Stimulated activated CD4-positive, alpha-beta T cell treated with anti-CD3 and anti-CD28 coated beads, Interleukin-12 subunit alpha, Interleukin-12 subunit beta, amount 100 ng/mL, for 4 hours (primary cell): ENCODE measurements at regions not wholly inside any gene's neighbourhood (a gene's known extent, or its start where the extent isn't known, plus 50 kb on each side); places are given as distances from the start of the nearest gene placed in this dataset.

Source experiments
- DNase-seq: peaks from one replicate; pipeline ENCODE4 v3.0.0-alpha.2; 2020

DNA sequence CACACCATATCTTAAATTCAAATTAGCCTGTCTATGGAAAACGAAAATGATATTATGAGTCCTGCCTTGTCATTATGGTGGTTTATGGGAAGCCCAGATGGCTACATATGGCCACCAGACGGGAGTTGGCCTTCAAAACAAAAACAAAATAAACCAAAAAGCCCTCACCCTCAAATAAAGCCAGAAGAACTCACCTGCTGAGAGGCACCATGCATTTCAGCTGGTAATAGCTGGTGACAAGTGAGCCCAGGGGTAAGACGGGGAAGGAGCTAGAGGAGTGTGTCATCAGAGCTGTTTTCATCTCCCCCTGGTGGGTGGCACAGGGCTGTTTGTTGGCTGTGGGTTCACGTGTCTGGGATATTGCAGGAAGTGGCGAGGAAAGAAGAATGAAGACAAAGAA lies 152.9 kb downstream of the EFNB2 start:
- no peak for DNase-seq

DNA sequence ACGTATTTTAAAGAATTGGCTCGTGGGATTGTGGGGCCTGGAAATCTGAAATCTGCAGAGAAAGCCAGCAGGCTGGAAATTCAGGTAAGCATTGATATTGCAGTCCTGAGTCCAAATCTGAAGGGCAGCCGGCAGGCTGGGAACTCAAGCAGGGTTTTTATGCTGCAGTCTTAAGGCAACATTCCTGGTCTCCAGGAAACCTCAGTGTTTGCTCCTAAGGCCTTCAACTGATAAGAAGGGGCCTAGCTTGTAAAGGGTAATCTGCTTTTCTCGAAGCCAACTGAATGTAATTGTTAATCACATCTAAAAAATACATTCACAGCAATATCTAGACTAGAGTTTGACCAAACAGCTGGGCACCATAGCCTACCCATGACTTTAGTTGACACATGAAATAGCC lies 154.4 kb downstream of the EFNB2 start:
- no peak for DNase-seq

DNA sequence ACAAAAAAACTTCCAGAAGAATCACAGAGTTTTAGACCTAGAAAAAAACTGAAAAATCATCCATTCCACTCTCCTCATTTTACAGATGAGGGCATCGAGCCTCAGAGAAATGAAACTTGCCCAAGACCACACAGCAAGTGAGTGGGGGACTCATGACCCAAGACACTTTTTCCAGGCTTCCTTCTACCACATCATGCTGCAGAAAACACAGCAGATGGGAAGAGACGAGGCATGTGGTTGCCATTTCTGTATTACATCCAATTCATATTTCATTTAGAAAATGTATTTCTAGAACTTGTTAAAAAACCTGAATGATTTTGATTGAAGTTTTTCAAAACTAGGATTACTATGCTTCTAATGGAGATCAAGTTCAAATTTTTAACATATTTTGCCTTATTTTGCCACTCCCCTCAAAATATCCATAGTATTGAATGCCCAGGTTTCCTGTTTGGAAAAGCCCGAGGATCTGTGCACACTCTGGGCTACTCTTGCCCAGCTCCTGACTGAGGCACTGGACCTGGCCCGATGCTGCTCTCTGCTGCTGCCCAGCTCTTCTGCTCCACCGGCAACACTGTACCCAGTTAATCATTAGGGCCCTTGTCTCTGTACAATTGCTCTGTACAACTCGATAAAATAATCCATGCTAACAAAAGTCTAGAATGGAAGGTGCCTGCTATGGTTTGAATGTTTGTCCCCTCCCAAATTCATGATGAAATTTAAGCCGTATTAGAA lies 157.4 kb downstream of the EFNB2 start:
- no peak for DNase-seq

DNA sequence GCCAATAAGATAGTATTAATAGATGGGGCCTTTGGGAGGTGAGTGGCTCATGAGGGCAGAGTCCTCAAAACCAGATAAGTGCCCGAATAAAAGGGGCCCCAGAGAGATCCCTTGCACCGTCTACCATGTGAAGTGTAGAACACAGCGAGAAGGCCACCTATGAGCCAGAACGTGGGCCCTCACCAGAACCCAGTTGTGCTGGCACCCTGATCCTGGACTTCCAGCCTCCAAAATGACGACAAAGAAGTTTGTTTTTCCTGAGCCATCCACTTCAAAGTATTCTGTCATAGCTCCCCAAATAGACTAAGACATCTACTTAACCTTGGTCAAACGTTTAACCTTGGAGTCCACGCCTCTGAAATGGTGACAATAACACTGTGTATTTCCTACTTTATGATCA lies 158.1 kb downstream of the EFNB2 start:
- no peak for DNase-seq

DNA sequence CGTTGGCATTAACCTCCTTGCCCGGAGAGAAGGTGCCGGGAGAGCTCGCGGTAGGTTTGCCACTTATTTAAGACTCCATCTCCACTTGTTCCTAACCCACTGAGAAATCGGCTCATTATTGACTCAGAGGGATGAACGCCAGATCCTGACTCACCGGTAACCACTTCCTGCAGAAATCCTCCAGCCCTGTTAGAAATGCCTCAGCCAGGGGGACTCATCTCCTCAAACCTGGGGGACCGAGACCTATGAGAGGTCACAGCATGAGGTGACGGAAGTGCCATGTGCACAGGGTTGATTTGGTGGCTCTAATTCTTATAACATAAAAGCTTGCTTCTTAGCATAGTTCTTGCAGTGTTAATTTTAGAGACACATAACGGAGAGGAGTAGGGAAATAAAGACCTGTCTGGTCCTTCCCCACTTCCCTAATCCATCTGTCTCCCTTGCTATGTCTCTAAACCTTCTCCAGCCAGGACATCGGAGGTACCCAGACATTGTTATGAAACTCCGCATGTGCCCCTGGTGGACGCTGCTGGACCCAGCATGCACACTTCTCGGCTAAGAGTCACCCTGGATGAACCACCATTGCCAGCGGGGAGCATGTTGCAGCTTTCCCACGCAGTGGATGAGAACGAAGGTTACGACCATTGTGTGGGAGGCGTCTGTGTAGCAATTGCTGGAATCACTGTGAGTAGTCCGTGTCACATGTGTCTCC lies 158.9 kb downstream of the EFNB2 start:
- no peak for DNase-seq

DNA sequence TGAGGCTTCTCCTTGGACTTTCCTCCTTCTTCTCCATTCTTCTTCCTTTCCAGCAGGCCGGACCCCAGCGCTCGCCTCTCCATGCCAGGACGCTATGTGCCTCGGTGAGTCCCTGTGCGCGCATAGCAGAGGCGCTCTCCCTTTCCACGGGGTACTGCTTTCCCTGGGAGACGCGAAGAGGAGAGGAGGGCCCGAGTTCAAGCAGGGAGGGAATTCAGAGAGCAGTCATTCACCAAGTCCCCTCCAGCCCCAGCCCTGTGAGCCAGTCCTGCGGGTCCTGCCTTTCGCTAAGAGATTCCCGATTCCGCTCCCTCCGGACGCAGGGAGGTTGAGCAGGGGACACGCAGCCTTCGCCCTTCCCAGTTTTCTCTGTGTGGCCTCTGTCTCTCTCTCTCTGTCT lies 160.4 kb downstream of the EFNB2 start:
- DNase-seq, result no peak

DNA sequence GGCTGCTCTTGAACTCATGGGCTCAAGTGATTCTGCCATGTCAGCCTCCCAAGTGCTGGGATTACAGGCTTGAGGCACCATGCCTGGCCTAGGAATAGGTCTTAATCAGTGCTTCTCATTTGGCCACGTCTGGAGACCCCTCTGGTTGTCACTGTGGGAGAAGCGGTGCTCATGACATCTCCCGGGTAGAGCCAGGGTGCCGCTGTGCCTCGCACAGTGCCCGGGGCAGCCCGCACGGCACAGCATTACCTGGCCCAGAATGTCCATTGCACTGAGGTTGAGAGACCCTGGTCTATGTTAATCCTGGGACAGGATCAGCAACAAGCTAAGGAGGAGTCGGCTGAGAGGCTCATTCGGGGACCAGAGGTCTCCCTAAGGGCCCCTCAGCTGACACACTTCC lies 160.8 kb downstream of the EFNB2 start:
- DNase-seq, result no peak

DNA sequence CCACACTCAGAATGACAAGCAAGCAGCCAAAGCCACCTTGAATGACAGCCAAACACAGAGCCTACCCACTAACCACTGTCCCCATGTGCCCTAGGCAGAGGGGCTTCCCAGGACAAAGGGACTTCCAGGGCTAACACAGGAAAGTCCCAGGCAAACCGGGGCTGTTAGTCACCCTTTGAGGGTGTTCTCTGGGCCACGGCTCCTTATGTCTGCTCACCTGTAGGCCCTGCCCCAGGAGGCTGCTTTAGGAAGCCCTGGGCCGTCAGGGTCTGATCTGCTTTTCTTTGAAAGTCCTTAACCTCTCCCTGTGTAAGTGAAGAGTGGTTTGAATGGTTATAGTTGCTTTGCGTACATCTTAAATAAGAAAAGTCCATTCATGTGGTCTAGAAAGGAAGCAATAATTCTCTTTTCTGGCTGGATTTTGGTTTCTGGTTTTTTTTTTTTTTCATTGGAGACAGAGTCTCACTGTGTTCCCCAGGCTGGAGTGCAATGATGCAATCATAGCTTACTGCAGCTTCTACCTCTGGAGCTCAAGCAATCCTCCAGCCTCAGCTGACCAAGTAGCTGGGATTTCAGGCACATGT lies 161.4 kb downstream of the EFNB2 start:
- DNase-seq, result no peak

DNA sequence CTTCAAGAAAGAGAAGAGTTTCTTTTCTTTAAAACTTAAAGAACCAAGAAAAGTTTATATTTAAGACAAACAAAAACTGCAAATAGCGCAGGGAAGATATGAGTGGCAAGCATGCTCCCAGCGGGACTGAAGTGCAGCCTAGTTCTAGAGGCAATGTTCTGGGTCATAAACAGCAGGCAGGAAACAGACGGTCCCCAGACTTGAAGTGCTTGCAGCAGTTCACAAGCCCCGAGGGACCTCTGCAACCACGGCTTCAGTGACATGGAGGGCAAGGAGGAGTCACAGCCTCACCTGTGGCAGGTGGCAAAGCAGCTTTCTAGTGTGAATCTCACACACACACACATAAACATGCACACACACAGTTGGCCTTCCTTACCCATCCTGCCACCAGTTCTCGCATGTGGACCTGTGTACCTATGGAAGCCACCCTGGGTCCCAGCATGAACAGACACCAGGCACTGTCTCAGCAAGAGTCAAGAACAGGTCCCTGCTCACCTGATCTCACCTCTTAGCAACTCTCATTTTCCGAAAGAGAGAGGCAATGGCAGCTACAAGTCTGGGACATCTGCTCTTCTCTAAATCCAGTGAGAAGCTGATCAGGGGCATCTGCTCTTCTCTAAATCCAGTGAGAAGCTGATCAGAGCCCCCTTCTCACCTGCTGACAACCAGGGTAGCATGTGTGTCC lies 162.0 kb downstream of the EFNB2 start:
- DNase-seq, result no peak

DNA sequence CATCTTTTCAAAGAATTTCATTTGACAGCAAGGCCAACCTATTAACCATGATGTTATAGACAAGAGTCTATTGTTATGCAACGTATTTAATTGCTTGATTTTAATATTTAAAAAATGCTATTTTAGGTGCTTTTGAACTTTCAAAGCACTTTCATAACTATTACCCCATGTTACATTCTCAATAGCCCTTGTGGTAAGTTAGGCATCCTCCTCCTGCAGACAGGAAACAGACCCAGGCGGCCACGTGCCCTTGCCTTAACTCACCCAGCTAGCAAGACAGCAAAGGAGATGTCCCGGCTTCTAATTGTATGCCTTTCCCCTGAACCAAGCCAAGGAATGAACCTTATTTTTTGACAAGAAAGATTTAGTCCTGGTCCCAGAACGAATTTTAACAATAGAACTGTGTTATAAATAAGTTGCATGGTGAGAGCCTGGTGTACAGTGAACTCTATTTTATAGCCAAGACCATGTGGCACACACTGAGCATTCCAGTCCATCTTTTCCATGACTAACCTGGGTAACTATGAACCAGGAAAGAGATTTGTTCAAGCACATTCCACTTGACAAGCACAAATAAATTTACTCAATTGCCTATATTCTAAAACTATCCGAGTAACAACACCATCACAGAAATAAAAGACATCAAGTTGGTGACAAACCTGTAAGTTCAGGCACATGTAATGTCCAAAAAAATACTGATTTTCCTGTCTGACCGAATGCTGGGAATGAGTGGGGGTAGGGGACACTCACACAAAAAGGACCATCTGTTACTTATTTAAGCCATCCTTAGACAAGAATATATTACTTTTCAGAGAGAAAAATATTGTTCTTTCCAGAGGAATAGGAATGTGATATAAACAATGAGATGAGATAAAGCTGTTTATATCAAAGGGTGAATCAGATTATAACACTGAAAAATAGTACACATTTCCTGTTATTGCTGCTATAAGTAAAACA lies 163.0 kb downstream of the EFNB2 start:
- DNase-seq, result no peak

DNA sequence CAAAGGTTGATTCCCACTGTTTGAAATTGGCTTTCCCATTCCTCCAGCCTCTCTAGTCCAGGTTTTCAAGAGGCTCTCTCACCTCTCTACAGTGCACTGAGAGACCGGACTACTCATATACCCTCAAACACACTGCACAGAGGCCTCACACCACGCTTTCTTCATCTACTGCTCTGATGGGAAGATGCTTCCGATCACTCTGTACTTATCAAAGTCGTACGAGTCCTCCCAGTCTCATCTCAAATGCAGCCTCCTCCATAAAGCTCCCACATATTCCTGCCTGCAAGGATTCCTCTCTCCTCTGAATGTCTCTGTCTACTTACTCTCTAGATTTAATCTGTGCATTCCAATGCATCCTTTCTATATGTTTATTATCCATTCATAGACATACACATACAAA lies 164.4 kb downstream of the EFNB2 start:
- no peak for DNase-seq

DNA sequence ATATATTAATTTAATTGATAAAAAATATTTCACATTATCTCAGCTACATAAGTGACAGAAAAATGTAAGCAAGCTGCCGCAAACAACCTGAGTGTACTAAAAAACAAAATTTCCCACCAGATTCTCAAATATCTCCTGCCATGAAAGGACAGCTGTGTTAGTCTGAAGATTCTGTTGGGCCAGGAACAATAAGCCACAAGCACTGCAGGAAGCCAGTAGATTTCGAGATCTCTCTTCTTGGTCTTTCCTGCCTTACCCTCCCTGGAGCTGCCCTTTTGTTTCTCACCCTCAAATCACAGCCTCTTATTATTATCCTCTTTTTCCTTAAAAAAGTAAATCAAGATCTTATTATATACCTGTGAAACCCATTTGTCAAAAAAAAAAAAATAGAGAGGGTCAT lies 165.6 kb downstream of the EFNB2 start:
- DNase-seq, result no peak

DNA sequence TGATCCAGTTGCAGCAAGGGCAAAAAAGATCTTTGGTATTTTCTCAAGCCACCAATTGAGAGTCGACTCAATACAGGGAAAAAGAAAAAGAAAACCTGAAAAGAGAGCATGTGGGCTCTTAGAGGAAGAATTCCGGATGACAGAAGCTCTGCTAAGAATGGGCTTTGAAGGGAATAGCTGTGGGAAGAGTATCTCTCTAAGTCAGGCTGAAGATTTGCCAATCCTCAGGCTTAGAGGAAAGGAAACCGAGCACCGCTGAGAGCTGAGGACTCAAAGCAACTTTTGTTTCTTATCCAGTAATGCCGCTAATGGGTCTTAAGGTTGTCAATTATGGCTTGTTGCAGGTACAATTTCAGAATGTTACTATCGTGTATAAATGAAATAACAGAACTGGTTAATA lies 166.4 kb downstream of the EFNB2 start:
- DNase-seq, result no peak

DNA sequence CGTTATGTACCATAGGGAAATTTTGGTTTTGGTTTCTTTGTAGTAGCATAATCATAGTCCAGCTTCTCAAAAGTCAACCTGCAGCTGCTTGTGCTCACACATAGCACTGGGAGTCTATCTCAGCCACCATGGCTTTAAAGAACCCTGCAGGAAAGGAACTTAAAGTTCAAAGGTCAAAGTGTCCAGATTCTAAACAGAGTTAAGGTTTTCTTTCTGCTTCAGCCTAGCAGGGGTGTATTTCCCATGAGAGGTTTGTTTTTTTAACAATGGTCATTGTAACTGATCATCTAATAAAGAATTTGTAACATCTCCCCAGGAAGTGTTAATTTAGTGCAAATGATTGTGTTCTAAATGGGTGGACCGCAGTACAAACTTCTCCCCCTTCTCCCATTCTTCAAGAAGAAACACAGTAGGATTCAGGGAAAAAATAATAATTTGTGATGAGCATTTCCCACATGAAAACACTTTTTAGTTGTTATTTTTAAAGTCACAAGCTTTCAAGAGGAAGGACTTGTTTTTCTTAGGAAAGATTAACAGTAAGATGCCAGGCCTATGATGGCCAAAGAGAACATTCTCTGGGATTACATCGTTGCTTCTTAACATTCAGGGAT lies 168.0 kb downstream of the EFNB2 start:
- no peak for DNase-seq

DNA sequence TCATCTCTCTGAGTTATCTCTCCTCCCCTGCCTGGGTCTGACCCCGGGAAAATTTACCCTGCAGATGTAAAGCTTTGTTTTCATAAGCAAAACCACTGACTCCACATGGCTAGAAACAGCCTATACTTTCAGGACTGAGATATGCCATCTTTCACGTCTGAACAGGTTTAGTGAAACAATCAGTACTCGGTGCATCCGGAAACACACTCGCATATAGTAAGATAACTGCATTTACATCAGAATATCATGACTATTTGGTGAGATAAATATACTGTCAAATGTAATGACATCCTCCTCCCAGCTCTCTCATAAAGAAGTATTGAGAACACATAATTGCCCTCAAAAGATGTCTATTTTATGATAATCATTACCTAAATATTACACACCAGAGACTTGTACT lies 172.8 kb downstream of the EFNB2 start:
- no peak for DNase-seq

DNA sequence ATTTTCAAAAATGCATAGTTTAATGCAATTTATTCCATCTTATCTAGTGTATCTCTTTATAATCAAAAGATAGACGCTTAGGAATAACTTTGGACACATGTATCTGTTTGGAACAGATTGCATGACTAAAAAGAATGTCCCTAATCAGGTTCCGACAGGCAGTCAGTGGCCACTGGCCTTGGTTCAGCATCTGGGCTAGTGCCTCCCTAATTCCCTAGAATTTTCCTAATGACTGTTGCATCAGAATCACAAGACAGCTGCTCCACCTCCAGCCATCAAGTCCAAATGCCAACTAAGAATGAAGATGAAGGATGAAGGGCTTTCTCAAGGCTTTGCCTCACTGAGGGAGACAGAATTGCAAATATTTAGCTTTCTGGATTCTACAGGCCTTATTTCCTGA lies 173.8 kb downstream of the EFNB2 start:
- no peak for DNase-seq

DNA sequence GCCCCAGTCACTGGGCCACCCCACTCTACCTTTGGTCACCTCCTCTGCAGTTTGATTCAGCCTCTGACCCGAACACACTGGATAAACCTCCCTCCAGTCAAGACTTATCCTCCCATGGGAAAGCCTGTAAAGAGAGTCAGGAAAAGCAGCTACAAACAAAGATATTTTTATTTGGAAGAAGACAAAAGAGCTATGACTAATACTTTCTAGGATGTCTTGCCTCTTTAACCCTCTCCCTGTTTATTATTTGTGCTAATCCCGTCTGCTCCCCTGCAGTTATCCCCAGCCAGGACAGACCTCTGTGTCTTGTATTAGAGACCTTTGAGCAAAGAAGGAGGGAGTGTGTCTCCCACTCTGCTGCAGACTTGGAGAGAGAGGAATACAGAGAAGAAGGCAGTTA lies 178.3 kb downstream of the EFNB2 start:
- no peak for DNase-seq

DNA sequence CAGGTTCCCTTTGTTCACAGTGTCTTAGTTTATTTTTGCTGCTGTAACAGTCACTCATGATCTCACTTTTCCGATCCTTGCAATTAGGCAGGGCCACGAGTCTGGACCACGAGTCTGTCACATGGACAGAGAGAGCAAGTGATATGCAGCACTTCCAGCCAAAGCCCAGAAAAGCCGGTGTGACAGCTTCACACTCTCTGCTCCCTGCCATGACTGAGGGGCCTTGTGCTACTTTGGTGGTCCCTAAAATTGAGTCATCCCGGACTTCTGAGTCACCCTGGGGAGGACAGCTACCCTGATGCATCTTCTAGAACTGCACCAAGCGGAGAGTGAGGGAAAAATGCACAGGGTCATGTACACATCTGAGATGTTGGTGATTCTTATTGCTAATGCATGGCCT lies 179.6 kb downstream of the EFNB2 start:
- DNase-seq, result no peak

DNA sequence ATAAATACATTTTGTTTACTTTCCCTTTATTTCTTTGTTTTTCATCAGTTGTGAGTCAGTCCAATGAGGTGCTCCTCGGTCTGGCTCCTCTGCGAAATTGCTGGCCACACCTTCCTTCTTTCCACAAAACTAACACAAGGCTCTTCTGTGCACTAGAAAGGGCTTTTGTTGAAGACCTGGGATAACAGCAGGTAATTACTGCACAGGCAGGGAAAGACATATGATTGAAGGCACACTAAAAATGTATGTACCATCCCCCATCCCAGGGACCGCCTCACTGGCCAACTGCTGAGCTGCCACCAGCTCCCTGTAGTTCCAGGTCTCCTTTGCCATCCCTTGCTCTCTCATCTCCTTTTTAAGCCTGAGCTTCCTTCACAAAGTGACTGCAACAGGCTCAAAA lies 180.5 kb downstream of the EFNB2 start:
- no peak for DNase-seq

DNA sequence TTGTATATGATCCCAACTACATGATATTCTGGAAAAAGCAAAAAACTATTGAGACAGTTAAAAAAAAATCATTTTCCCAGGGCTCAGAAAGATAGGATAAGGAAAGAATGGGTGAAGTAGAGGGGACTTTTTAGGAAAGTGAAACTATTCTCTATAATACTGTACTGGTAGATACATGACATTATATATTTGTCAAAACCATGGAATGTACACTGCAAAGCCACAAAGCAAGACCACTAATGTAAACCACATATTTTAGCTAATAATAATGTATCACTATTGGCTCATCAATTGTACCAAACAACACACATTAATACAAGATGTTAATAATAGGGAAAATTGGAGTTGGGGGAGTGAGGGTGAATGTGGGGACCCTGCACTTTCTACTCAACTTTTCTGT lies 182.6 kb downstream of the EFNB2 start:
- DNase-seq, result no peak

DNA sequence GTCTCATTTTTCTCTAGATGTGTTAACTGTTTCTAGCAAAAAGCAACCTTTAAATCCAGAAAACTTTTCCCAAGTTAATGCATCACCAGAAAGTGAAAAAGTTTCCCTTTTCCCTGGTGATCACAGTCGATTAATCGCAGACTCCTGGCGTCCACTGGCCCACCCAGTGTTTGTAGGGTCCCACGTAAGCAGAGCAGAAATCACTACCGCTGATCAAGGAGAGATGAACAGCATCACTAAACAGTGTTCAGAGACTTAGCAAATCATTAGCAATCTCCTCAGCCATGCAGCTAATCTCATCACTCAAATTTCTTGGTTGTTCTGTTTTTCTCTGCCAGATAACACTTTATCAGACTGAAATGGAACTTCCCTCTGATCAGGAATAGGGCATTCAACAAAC lies 184.2 kb downstream of the EFNB2 start:
- DNase-seq, result no peak

DNA sequence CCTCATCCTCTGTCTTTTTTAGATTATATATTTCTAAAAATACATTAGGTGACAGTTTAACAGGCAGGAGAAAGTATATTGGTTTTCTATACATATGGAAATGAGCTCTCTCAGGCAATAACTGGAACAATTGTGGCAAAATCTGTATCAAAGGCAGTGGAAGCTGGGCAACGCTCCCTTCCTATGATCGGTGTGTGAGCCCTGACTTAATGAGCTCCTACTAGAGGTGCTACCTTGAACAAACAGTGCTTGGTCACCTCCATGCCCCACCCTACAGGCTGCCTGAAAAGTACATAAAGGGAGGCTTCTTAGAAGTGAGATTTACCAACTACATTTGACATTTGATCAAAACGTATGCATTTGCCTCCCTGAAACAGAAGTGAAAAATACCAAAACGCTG lies 185.3 kb downstream of the EFNB2 start:
- DNase-seq, result no peak
